HG03460 (cell line): ENCODE measurements at regions not wholly inside any gene's neighbourhood (a gene's known extent, or its start where the extent isn't known, plus 50 kb on each side); places are given as distances from the start of the nearest gene placed in this dataset.

Experiments used
- ATAC-seq: cut with Tn5 transposase; IDR thresholded peaks from one replicate; pipeline ENCODE4 v1.9.1; 2021; ENCODE audit not compliant: unreplicated experiment

GRCh38 chr6:39999006-39999867 lies 65.0 kb upstream of the MOCS1 start:
- no peak for ATAC-seq

- no peak for ATAC-seq
Measured at GRCh38 chr6:39998126-39998525, 63.9 kb upstream of the MOCS1 start.

- ATAC-seq: no peak
Measured at GRCh38 chr6:39997101-39997635, 62.9 kb upstream of the MOCS1 start.

GRCh38 chr6:39995633-39996032 lies 61.4 kb upstream of the MOCS1 start:
- ATAC-seq: no peak

- ATAC-seq: no peak
Measured at GRCh38 chr6:39992861-39993622, 58.8 kb upstream of the MOCS1 start.
